HEK293 (cell line): ENCODE measurements at regions not wholly inside any gene's neighbourhood (a gene's known extent, or its start where the extent isn't known, plus 50 kb on each side); places are given as distances from the start of the nearest gene placed in this dataset.

ENCODE experiments used
- CTCF ChIA-PET: fragments of 350-600 bp; formaldehyde crosslinking; extraction: SDS; loops from one replicate; lab custom pipeline; 2021; ENCODE audit warnings: antibody characterized with exemption; lab: Yijun Ruan, JAX
- POLR2A ChIA-PET: fragments of 300-600 bp; formaldehyde crosslinking; extraction: SDS; loops from one replicate; lab custom pipeline; 2020; ENCODE audit warnings: antibody characterized with exemption, inconsistent platforms; lab: Yijun Ruan, JAX
- H3K27ac ChIP-seq: fragments of 200-500 bp; sonication (Bioruptor generic); 2 replicates; pipeline ENCODE4 v1.5.1; 2014; ENCODE audit warnings: low read depth, low read length, control low read depth, inconsistent platforms; ENCODE audit errors: extremely low read depth
- H3K36me3 ChIP-seq, 2 experiments: fragments of 200-500 bp in 1 of 2; sonication (Bioruptor generic) in 1 of 2; 1 replicate in 1 of 2; 2 replicates in 1 of 2; pipeline ENCODE4 v1.5.1; 2014 to 2017; ENCODE audit warnings: inconsistent platforms in 2 of 2, low read length in 2 of 2; ENCODE audit not compliant: control insufficient read depth in 2 of 2, insufficient read depth in 1 of 2
- H3K4me1 ChIP-seq: fragments of 200-500 bp; sonication (Bioruptor generic); 2 replicates; pipeline ENCODE4 v1.5.1; 2014; ENCODE audit warnings: mild to moderate bottlenecking, low read length, inconsistent platforms; ENCODE audit not compliant: control insufficient read depth, insufficient read depth
- H3K4me3 ChIP-seq: 2 replicates; pipeline ENCODE4 v1.5.1; 2011; ENCODE audit warnings: low read depth, mild to moderate bottlenecking, control low read depth, low read length, moderate library complexity
- H3K9me3 ChIP-seq: fragments of 200-500 bp; sonication (Bioruptor generic); 2 replicates; pipeline ENCODE4 v1.5.1; 2014; ENCODE audit warnings: low read depth, low read length, inconsistent platforms; ENCODE audit not compliant: control insufficient read depth, insufficient read depth
- AEBP2 ChIP-seq: fragments of 450-650 bp; formaldehyde crosslinking; IDR thresholded peaks from 2 replicates; pipeline ENCODE4 v1.5.1; 2016; ENCODE audit warnings: missing biosample characterization, missing genetic modification characterization, borderline replicate concordance
- KLF17 ChIP-seq: fragments of 450-650 bp; formaldehyde crosslinking; IDR thresholded peaks from 2 replicates; pipeline ENCODE4 v1.5.1; 2016; ENCODE audit warnings: missing biosample characterization, missing genetic modification characterization
- OSR2 ChIP-seq: fragments of 450-650 bp; formaldehyde crosslinking; IDR thresholded peaks from 2 replicates; pipeline ENCODE4 v1.5.1; 2016; ENCODE audit warnings: missing biosample characterization, missing genetic modification characterization
- WT1 ChIP-seq: fragments of 450-650 bp; formaldehyde crosslinking; IDR thresholded peaks from 2 replicates; pipeline ENCODE4 v1.5.1; 2016; ENCODE audit warnings: missing biosample characterization, missing genetic modification characterization
- ZBTB1 ChIP-seq: fragments of 450-650 bp; formaldehyde crosslinking; IDR thresholded peaks from 2 replicates; pipeline ENCODE4 v1.5.1; 2016; ENCODE audit warnings: missing biosample characterization, missing genetic modification characterization
- ZBTB49 ChIP-seq: fragments of 450-650 bp; formaldehyde crosslinking; IDR thresholded peaks from 2 replicates; pipeline ENCODE4 v1.5.1; 2016; ENCODE audit warnings: missing biosample characterization, missing genetic modification characterization, low read depth
- ZBTB7A ChIP-seq: fragments of 450-650 bp; formaldehyde crosslinking; IDR thresholded peaks from 2 replicates; pipeline ENCODE4 v1.5.1; 2016; ENCODE audit warnings: low read depth, missing biosample characterization, missing genetic modification characterization
- ZEB2 ChIP-seq: fragments of 450-650 bp; formaldehyde crosslinking; IDR thresholded peaks from 2 replicates; pipeline ENCODE4 v1.5.1; 2016; ENCODE audit warnings: missing biosample characterization, missing genetic modification characterization
- ZNF138 ChIP-seq: fragments of 450-650 bp; formaldehyde crosslinking; IDR thresholded peaks from 2 replicates; pipeline ENCODE4 v1.5.1; 2016; ENCODE audit warnings: missing biosample characterization, missing genetic modification characterization, borderline replicate concordance
- ZNF169 ChIP-seq: fragments of 450-650 bp; formaldehyde crosslinking; IDR thresholded peaks from 2 replicates; pipeline ENCODE4 v1.5.1; 2016; ENCODE audit warnings: missing biosample characterization, missing genetic modification characterization
- ZNF174 ChIP-seq: fragments of 450-650 bp; formaldehyde crosslinking; IDR thresholded peaks from 2 replicates; pipeline ENCODE4 v1.5.0; 2017; ENCODE audit warnings: missing biosample characterization, mild to moderate bottlenecking, missing genetic modification characterization
- ZNF19 ChIP-seq: fragments of 450-650 bp; formaldehyde crosslinking; IDR thresholded peaks from 2 replicates; pipeline ENCODE4; 2016; ENCODE audit warnings: missing biosample characterization, missing genetic modification characterization, low read depth
- ZNF518A ChIP-seq: fragments of 450-650 bp; formaldehyde crosslinking; conservative IDR thresholded peaks from 2 replicates; pipeline ENCODE4 v1.5.1; 2016; ENCODE audit warnings: low read depth, missing biosample characterization, missing genetic modification characterization
- ZNF521 ChIP-seq: fragments of 450-650 bp; formaldehyde crosslinking; IDR thresholded peaks from 2 replicates; pipeline ENCODE4 v1.5.1; 2017; ENCODE audit warnings: missing biosample characterization, mild to moderate bottlenecking, missing genetic modification characterization
- ZNF626 ChIP-seq: fragments of 450-650 bp; sonication (Bioruptor Pico); formaldehyde crosslinking; IDR thresholded peaks from 2 replicates; pipeline ENCODE4 v1.5.1; 2018; ENCODE audit warnings: missing biosample characterization, missing genetic modification characterization, inconsistent platforms
- ZNF645 ChIP-seq: fragments of 450-650 bp; formaldehyde crosslinking; IDR thresholded peaks from 2 replicates; pipeline ENCODE4; 2016; ENCODE audit warnings: missing biosample characterization, missing genetic modification characterization
- ZNF670 ChIP-seq: fragments of 450-650 bp; formaldehyde crosslinking; IDR thresholded peaks from 2 replicates; pipeline ENCODE4 v1.5.1; 2016; ENCODE audit warnings: missing biosample characterization, missing genetic modification characterization, low read depth
- ZNF707 ChIP-seq: fragments of 450-650 bp; formaldehyde crosslinking; IDR thresholded peaks from 2 replicates; pipeline ENCODE4 v1.5.1; 2016; ENCODE audit warnings: missing biosample characterization, missing genetic modification characterization
- ZNF747 ChIP-seq: fragments of 450-650 bp; formaldehyde crosslinking; IDR thresholded peaks from 2 replicates; pipeline ENCODE4 v1.5.1; 2016; ENCODE audit warnings: missing biosample characterization, missing genetic modification characterization
- ZNF791 ChIP-seq: fragments of 450-650 bp; formaldehyde crosslinking; IDR thresholded peaks from 2 replicates; pipeline ENCODE4 v1.5.1; 2016; ENCODE audit warnings: missing biosample characterization, missing genetic modification characterization

- POLR2A ChIA-PET, result no interaction called here
- H3K9me3 ChIP-seq, result no peaks in the 10 kb centered on the region
- H3K4me3 ChIP-seq, result no peak overlapping the region
- no peaks in the 10 kb centered on the region for H3K4me1 ChIP-seq
- CTCF ChIA-PET, result no interaction called here
- TF ChIP-seq ZNF645 (tag by site-specific recombination) (no peak), ZNF626 (tag by site-specific recombination) (no peak), ZNF518A (no peak), ZNF19 (no peak), ZEB2 (tag by site-specific recombination) (no peak), ZNF174 (no peak), ZNF707 (tag by site-specific recombination) (no peak), ZNF791 (tag by site-specific recombination) (no peak), ZNF521 (tag by site-specific recombination) (no peak), ZNF138 (tag by site-specific recombination) (no peak), ZNF670 (no peak), AEBP2 (tag by site-specific recombination) (no peak), ZBTB1 (tag by site-specific recombination) (no peak), ZNF169 (no peak), KLF17 (no peak), WT1 (tag by site-specific recombination) (no peak), OSR2 (no peak), ZNF747 (tag by site-specific recombination) (no peak), ZBTB49 (tag by site-specific recombination) (no peak), ZBTB7A (tag by site-specific recombination) (no peak)
- no peaks in the 10 kb centered on the region for H3K36me3 ChIP-seq
- no peak overlapping the region; the same call in 1 of the 2 replicates for H3K27ac ChIP-seq
These were observed 330.8 kb upstream of the WSB1 start for GRCh38 chr17:26963163-26963503.
